Neural cell (in vitro differentiated cells): ENCODE measurements at regions not wholly inside any gene's neighbourhood (a gene's known extent, or its start where the extent isn't known, plus 50 kb on each side); places are given as distances from the start of the nearest gene placed in this dataset.

ENCODE experiments used
- EP300 ChIP-seq: fragments of 450-650 bp; conservative IDR thresholded peaks from 2 replicates; pipeline ENCODE4 v1.6.1; 2014; ENCODE audit warnings: antibody characterized with exemption, mild to moderate bottlenecking, moderate library complexity; ENCODE audit not compliant: poor library complexity, severe bottlenecking
- EZH2 ChIP-seq: fragments of 200-600, 300-800 bp; shearing (Covaris generic), sonication (generic); IDR thresholded peaks from 2 replicates; pipeline ENCODE4 v1.6.1; 2014; ENCODE audit warnings: antibody characterized with exemption, low read length, borderline replicate concordance, mild to moderate bottlenecking; ENCODE audit not compliant: insufficient read depth, poor library complexity, severe bottlenecking
- MXI1 ChIP-seq: fragments of 450-650 bp; conservative IDR thresholded peaks from 2 replicates; pipeline ENCODE4 v1.6.1; 2014; ENCODE audit warnings: antibody characterized with exemption, mild to moderate bottlenecking; ENCODE audit not compliant: poor library complexity, severe bottlenecking
- POLR2AphosphoS5 ChIP-seq: IDR thresholded peaks from 2 replicates; pipeline ENCODE4 v1.6.1; 2012
- RAD21 ChIP-seq: fragments of 450-650 bp; conservative IDR thresholded peaks from 2 replicates; pipeline ENCODE4 v1.6.1; 2014; ENCODE audit warnings: antibody characterized with exemption, mild to moderate bottlenecking, moderate library complexity
- TF ChIP-seq, protein P1 (sequence below): fragments of 450-650 bp; IDR thresholded peaks from 2 replicates; pipeline ENCODE4 v1.5.1; 2014; ENCODE audit warnings: antibody characterized with exemption, mild to moderate bottlenecking, moderate library complexity; ENCODE audit not compliant: poor library complexity, severe bottlenecking

DNA sequence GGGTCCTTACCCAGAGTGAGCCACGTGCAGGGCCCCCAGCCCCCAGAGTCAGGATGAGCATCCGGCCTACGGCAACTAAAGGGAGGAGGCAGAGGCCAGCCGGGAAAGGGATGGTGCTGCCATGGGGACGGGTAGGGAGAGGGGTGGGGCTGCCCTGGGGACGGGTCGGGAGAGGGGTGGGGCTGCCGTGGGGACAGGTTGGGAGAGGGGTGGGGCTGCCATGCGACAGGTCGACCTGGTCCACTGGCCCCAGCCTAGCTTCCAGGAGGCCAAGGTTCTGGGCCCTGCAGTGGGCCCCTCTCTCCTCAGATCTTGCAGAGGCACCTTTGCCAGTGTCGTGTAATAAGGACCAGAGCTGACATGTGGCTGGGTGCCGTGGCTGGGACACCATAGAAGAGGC is 187.7 kb downstream of the BRD1 start:
- TF ChIP-seq, protein P1, sequence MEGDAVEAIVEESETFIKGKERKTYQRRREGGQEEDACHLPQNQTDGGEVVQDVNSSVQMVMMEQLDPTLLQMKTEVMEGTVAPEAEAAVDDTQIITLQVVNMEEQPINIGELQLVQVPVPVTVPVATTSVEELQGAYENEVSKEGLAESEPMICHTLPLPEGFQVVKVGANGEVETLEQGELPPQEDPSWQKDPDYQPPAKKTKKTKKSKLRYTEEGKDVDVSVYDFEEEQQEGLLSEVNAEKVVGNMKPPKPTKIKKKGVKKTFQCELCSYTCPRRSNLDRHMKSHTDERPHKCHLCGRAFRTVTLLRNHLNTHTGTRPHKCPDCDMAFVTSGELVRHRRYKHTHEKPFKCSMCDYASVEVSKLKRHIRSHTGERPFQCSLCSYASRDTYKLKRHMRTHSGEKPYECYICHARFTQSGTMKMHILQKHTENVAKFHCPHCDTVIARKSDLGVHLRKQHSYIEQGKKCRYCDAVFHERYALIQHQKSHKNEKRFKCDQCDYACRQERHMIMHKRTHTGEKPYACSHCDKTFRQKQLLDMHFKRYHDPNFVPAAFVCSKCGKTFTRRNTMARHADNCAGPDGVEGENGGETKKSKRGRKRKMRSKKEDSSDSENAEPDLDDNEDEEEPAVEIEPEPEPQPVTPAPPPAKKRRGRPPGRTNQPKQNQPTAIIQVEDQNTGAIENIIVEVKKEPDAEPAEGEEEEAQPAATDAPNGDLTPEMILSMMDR: no peak
- TF ChIP-seq EZH2: no peak
- TF ChIP-seq EP300: no peak
- no peak for TF ChIP-seq RAD21
- TF ChIP-seq POLR2AphosphoS5: no peak
- no peak for TF ChIP-seq MXI1
